ENCODE measurements at regions not wholly inside any gene's neighbourhood (a gene's known extent, or its start where the extent isn't known, plus 50 kb on each side); places are given as distances from the start of the nearest gene placed in this dataset.

DNA sequence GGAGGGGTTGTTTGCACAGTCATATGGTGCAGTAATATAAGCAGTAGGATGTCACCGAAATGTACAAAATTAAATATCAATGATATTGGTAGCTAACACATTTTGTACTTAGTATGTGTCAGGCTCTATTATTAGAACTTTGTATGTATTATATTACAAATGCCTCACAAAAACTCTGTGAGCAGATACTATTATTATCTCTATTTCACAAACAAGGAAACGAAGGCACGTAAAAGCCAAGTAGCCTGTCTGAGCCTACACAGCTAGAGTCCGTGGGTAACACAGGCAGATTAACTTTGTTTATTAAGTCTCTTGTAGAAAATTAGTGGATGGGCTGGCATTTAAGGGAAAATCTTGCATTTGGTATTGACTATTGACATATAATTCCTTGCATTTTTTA, 284.3 kb upstream of the DAB2 start:
- TF ChIP-seq ARNT (IDR thresholded peaks at IDR 0.05) (no peak), BHLHE40 (IDR thresholded peaks at IDR 0.05; ENCODE audit: borderline replicate concordance) (no peak), HDGF (IDR thresholded peaks at IDR 0.05; ENCODE audit: borderline replicate concordance) (no peak), ZNF384 (IDR thresholded peaks at IDR 0.05) (no peak), FOXA1 (IDR thresholded peaks at IDR 0.05) (no peak), SP1 (IDR thresholded peaks at IDR 0.05) (no peak), FOXM1 (IDR thresholded peaks at IDR 0.05; ENCODE audit: borderline replicate concordance) (no peak), NFRKB (IDR thresholded peaks at IDR 0.05) (no peak), TARDBP (IDR thresholded peaks at IDR 0.05) (no peak), L3MBTL2 (conservative IDR thresholded peaks at IDR 0.05) (no peak)
